Lung (tissue), 11 donors: ENCODE measurements at regions not wholly inside any gene's neighbourhood (a gene's known extent, or its start where the extent isn't known, plus 50 kb on each side); places are given as distances from the start of the nearest gene placed in this dataset.

Experiments
- ATAC-seq: fragments of 200-7000 bp; cut with Tn5 transposase; one replicate; pipeline ENCODE4 v1.9.1; 2020; ENCODE audit warnings: moderate number of reproducible peaks; ENCODE audit not compliant: insufficient read depth, low FRiP score
- DNase-seq, 3 donors: peaks; one replicate each; pipeline ENCODE4 v3.0.0-alpha.2; 2013 to 2017
- H3K27ac ChIP-seq, 2 donors: one replicate each; pipeline ENCODE4 v1.5.1; 2013; ENCODE audit warnings: mild to moderate bottlenecking in 2 of 2, moderate library complexity in 2 of 2, control low read depth in 1 of 2, inconsistent platforms in 1 of 2, low read depth in 1 of 2, low read length in 1 of 2
- H3K27me3 ChIP-seq, 3 donors: one replicate each; pipeline ENCODE4 v1.5.1; 2013; ENCODE audit warnings: low read length in 2 of 3; ENCODE audit not compliant: control insufficient read depth in 3 of 3, insufficient read depth in 3 of 3
- H3K36me3 ChIP-seq, 4 donors: one replicate each; pipeline ENCODE4 v1.5.1; 2013; ENCODE audit warnings: low read length in 4 of 4, mild to moderate bottlenecking in 1 of 4, moderate library complexity in 1 of 4; ENCODE audit not compliant: control insufficient read depth in 4 of 4, insufficient read depth in 4 of 4
- H3K4me1 ChIP-seq, 5 donors: one replicate each; pipeline ENCODE4 v1.5.1; 2013; ENCODE audit warnings: low read length in 5 of 5, mild to moderate bottlenecking in 2 of 5, moderate library complexity in 1 of 5; ENCODE audit not compliant: control insufficient read depth in 5 of 5, insufficient read depth in 5 of 5
- H3K4me3 ChIP-seq: one replicate; pipeline ENCODE4 v1.5.1; 2013; ENCODE audit warnings: mild to moderate bottlenecking, control low read depth, moderate library complexity
- H3K9ac ChIP-seq, 2 donors: one replicate each; pipeline ENCODE4 v1.5.1; 2013; ENCODE audit warnings: low read length in 2 of 2, control low read depth in 1 of 2; ENCODE audit not compliant: insufficient read depth in 1 of 2
- H3K9me3 ChIP-seq, 4 donors: one replicate each; pipeline ENCODE4 v1.5.1; 2013; ENCODE audit warnings: low read length in 3 of 4, mild to moderate bottlenecking in 1 of 4, moderate library complexity in 1 of 4; ENCODE audit not compliant: control insufficient read depth in 4 of 4, insufficient read depth in 3 of 4
- WGBS, 2 donors: extraction: QIAGEN DNeasy Blood & Tissue Kit; methylation state at CpG; one replicate each; pipeline ENCODE4 v1.1.7; 2013; 5-methylcytosine and 5-hydroxymethylcytosine counted together
- TF ChIP-seq, protein P1 (sequence below): IDR thresholded peaks from 2 replicates; pipeline ENCODE4 v1.5.1; 2012; ENCODE audit warnings: mild to moderate bottlenecking; ENCODE audit errors: control extremely low read depth, extremely low read depth
- donor health status: control.
- donor health status: control.
- donor health status: Bipolar disorder and iron deficiency.
- donor health status: healthy.
- donor health status: DM: yes; HTN: yes; CAD: no.

DNA sequence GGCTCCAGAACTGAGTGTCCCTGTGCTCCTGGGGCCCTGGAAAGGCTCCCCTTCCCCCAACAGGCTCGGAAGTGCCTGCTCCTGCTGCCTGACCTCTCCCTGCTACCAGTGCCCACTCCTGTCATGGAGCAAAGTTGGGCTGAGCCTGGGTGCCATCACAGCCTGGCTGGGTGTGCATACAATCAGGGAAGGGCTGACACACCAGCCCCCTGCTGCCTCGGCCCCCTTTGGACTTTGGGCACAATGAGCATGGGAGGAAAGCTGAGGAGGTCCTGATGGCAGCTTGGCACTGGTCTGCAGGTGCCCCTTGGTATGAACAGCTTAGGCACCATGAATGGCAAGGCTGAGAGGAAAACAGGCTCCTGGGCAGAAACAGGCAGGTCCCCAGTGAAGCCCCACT, 405.0 kb downstream of the PID1 start:
- Histone ChIP-seq H3K9me3 (peaks cover 0 to 4% (median 0%) of the 10 kb centered on the region in 4 donors), H3K4me3 (no peak overlapping the region), H3K27me3 (no peaks in the 10 kb centered on the region), H3K9ac (no peak overlapping the region), H3K36me3 (no peaks in the 10 kb centered on the region), H3K27ac (no peak overlapping the region), H3K4me1 (peaks cover 0 to 2% (median 0%) of the 10 kb centered on the region in 5 donors)
- WGBS, 2 donors = 85% methylated on average over 2 of the region's 2 CpGs
- DNase-seq = no peak
- TF ChIP-seq, protein P1, sequence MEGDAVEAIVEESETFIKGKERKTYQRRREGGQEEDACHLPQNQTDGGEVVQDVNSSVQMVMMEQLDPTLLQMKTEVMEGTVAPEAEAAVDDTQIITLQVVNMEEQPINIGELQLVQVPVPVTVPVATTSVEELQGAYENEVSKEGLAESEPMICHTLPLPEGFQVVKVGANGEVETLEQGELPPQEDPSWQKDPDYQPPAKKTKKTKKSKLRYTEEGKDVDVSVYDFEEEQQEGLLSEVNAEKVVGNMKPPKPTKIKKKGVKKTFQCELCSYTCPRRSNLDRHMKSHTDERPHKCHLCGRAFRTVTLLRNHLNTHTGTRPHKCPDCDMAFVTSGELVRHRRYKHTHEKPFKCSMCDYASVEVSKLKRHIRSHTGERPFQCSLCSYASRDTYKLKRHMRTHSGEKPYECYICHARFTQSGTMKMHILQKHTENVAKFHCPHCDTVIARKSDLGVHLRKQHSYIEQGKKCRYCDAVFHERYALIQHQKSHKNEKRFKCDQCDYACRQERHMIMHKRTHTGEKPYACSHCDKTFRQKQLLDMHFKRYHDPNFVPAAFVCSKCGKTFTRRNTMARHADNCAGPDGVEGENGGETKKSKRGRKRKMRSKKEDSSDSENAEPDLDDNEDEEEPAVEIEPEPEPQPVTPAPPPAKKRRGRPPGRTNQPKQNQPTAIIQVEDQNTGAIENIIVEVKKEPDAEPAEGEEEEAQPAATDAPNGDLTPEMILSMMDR = no peak
- ATAC-seq = no peak

DNA sequence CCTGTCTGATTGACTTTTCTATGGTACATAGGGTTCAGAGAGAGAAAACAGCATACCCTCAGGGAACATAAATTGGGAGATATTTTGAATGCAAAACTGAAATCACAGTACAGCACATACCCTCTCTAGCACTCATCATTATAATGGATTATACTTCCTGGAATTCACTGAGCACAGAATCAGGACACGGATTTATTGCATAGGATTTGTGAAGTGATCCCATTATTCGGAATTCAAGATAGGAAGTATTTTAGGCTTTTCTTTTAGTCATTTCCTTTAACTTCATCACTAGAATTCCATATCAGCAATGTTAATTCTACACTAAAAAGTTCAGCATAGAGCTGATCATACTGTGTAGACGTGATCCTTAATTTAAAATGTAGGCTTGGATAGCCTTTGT, 407.0 kb downstream of the PID1 start:
- H3K9me3 ChIP-seq = peaks cover 0 to 4% (median 0%) of the 10 kb centered on the region in 4 donors
- TF ChIP-seq, protein P1 = no peak
- H3K4me3 ChIP-seq = no peak overlapping the region
- no peaks in the 10 kb centered on the region for H3K36me3 ChIP-seq
- no peak overlapping the region for H3K27ac ChIP-seq
- no peak for ATAC-seq
- no peaks in the 10 kb centered on the region for H3K27me3 ChIP-seq
- WGBS, 2 donors = 81 to 86% methylated on average over 3 of the region's 3 CpGs
- DNase-seq = no peak
- no peak overlapping the region for H3K9ac ChIP-seq
- H3K4me1 ChIP-seq = peaks cover 0 to 6% (median 1%) of the 10 kb centered on the region in 5 donors

DNA sequence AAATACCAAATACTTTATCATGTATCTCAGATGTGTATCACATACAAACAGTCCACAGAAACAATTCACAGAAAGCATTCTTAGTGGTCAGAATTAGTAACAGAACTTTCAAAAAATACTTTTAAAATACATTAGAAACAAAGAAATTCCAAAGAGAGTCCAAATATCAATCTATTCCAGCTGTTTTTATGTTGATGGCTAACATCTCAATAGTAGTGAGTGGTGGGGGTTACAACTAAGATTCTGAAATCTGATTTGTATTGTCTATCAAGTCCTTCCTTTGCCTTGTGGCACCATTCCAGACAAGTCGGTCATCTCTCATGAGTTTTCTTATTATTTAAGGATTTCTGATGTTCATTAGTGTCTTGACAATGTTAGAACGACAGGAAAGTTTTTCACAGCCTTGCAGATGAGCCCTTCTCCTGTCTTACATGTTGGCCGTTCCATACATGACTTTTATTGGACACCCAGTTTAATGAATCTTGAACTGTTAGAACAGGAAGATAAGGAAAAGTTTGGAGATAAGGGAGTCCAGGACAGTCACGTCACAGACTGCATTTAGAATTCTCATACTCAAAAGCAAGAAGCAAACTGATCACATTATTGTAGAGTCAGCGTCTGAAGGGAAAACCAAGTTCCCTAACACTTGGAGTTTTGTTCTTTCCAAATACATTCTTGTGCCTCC, 410.3 kb downstream of the PID1 start:
- Histone ChIP-seq H3K9me3 (peaks cover 0 to under 1% (median 0%) of the 10 kb centered on the region in 4 donors), H3K4me3 (no peak overlapping the region), H3K4me1 (peaks cover 0 to 6% (median 1%) of the 10 kb centered on the region in 5 donors), H3K9ac (no peak overlapping the region), H3K36me3 (no peaks in the 10 kb centered on the region), H3K27ac (no peak overlapping the region), H3K27me3 (no peaks in the 10 kb centered on the region)
- 63 to 76% methylated on average over 5 of the region's 5 CpGs for WGBS, 2 donors
- no peak for ATAC-seq
- TF ChIP-seq, protein P1 = no peak
- DNase-seq = peak in 1 of 3 donors; percentile 28
